ENCODE measurements at regions not wholly inside any gene's neighbourhood (a gene's known extent, or its start where the extent isn't known, plus 50 kb on each side); places are given as distances from the start of the nearest gene placed in this dataset.

- no peak for DNase-seq
Observed at GRCh38 chr2:153096272-153096671, 377.9 kb downstream of the ARL6IP6 start.

GRCh38 chr2:153091344-153091743, 372.9 kb downstream of the ARL6IP6 start:
- no peak for DNase-seq

- DNase-seq: no peak
Observed at GRCh38 chr2:153079315-153079714, 360.9 kb downstream of the ARL6IP6 start.

GRCh38 chr2:153077311-153077710, 358.9 kb downstream of the ARL6IP6 start:
- DNase-seq: no peak

GRCh38 chr2:153074207-153074606, 355.8 kb downstream of the ARL6IP6 start:
- no peak for DNase-seq

GRCh38 chr2:153072813-153073212, 354.4 kb downstream of the ARL6IP6 start:
- DNase-seq: no peak

- no peak for DNase-seq
Observed at GRCh38 chr2:153072077-153072476, 353.7 kb downstream of the ARL6IP6 start.

GRCh38 chr2:153071090-153071489, 352.7 kb downstream of the ARL6IP6 start:
- DNase-seq: no peak

- DNase-seq: no peak
Observed at GRCh38 chr2:153068915-153069314, 350.5 kb downstream of the ARL6IP6 start.

GRCh38 chr2:153068052-153068451, 349.6 kb downstream of the ARL6IP6 start:
- DNase-seq: no peak

GRCh38 chr2:153059338-153060052, 341.1 kb downstream of the ARL6IP6 start:
- no peak for DNase-seq

GRCh38 chr2:153057743-153058142, 339.3 kb downstream of the ARL6IP6 start:
- no peak for DNase-seq

GRCh38 chr2:153055182-153055581, 336.8 kb downstream of the ARL6IP6 start:
- no peak for DNase-seq

- no peak for DNase-seq
Observed at GRCh38 chr2:153052807-153053559, 334.6 kb downstream of the ARL6IP6 start.

GRCh38 chr2:153047220-153047619, 328.8 kb downstream of the ARL6IP6 start:
- no peak for DNase-seq

GRCh38 chr2:153043385-153043784, 325.0 kb downstream of the ARL6IP6 start:
- DNase-seq: no peak

GRCh38 chr2:153028626-153029025, 310.2 kb downstream of the ARL6IP6 start:
- no peak for DNase-seq

- no peak for DNase-seq
Observed at GRCh38 chr2:153027533-153027932, 309.1 kb downstream of the ARL6IP6 start.

- DNase-seq: no peak
Observed at GRCh38 chr2:153020201-153020600, 301.8 kb downstream of the ARL6IP6 start.

- DNase-seq: no peak
Observed at GRCh38 chr2:153005071-153005730, 286.8 kb downstream of the ARL6IP6 start.

- DNase-seq: no peak
Observed at GRCh38 chr2:153004627-153005026, 286.2 kb downstream of the ARL6IP6 start.

- no peak for DNase-seq
Observed at GRCh38 chr2:152974146-152974545, 255.7 kb downstream of the ARL6IP6 start.

GRCh38 chr2:152971685-152972084, 253.3 kb downstream of the ARL6IP6 start:
- no peak for DNase-seq

- no peak for DNase-seq
Observed at GRCh38 chr2:152962446-152962845, 244.0 kb downstream of the ARL6IP6 start.
